ENCODE measurements at regions not wholly inside any gene's neighbourhood (a gene's known extent, or its start where the extent isn't known, plus 50 kb on each side); places are given as distances from the start of the nearest gene placed in this dataset.

GRCh38 chr11:92295175-92296137, 70.8 kb downstream of the FAT3 start:
- TF ChIP-seq POLR2AphosphoS5 (IDR thresholded peaks at IDR 0.05; ENCODE audit: borderline replicate concordance, low read depth, low read length) (no peak), EZH2 (IDR thresholded peaks at IDR 0.05) (no peak), FOXP2 (optimal IDR thresholded peaks at IDR 0.05; ENCODE audit: control extremely low read depth, extremely low read length, insufficient read depth) (no peak)

Data from SK-N-MC (cell line).